HG02973 (cell line): ENCODE measurements at regions not wholly inside any gene's neighbourhood (a gene's known extent, or its start where the extent isn't known, plus 50 kb on each side); places are given as distances from the start of the nearest gene placed in this dataset.
"Not testable (repeated sequence)": the region's sequence is repeated elsewhere in the genome, so short reads cannot be mapped to it uniquely, and the experiment has no call there.

Experiments
- ATAC-seq: cut with Tn5 transposase; IDR thresholded peaks from one replicate; pipeline ENCODE4 v1.9.1; 2021; ENCODE audit warnings: moderate library complexity; ENCODE audit not compliant: unreplicated experiment

- ATAC-seq = no peak
Measured at GRCh38 chr12:105423237-105423636, 92.7 kb downstream of the C12orf75 start.

- ATAC-seq = no peak
Measured at GRCh38 chr12:105423921-105424320, 93.4 kb downstream of the C12orf75 start.

- ATAC-seq = no peak
Measured at GRCh38 chr12:105425254-105426174, 95.0 kb downstream of the C12orf75 start.

GRCh38 chr12:105426766-105427165, 96.3 kb downstream of the C12orf75 start:
- ATAC-seq = no peak

- ATAC-seq = no peak
Measured at GRCh38 chr12:105427883-105428282, 97.4 kb downstream of the C12orf75 start.

- no peak for ATAC-seq
Measured at GRCh38 chr12:105428793-105429395, 98.4 kb downstream of the C12orf75 start.

GRCh38 chr12:105429511-105429910, 99.0 kb downstream of the C12orf75 start:
- no peak for ATAC-seq

GRCh38 chr12:105431537-105432100, 101.1 kb downstream of the C12orf75 start:
- no peak for ATAC-seq

GRCh38 chr12:105433804-105434203, 103.3 kb downstream of the C12orf75 start:
- ATAC-seq = no peak

- ATAC-seq = no peak
Measured at GRCh38 chr12:105436636-105437035, 106.1 kb downstream of the C12orf75 start.

GRCh38 chr12:105440037-105440664, 109.7 kb downstream of the C12orf75 start:
- ATAC-seq = no peak

- ATAC-seq = no peak
Measured at GRCh38 chr12:105443802-105444652, 113.5 kb downstream of the C12orf75 start.

- no peak for ATAC-seq
Measured at GRCh38 chr12:105444653-105445102, 114.2 kb downstream of the C12orf75 start.

GRCh38 chr12:105445249-105445648, 114.8 kb downstream of the C12orf75 start:
- ATAC-seq = no peak

GRCh38 chr12:105445649-105446048, 115.2 kb downstream of the C12orf75 start:
- no peak for ATAC-seq

GRCh38 chr12:105446460-105446859, 116.0 kb downstream of the C12orf75 start:
- ATAC-seq = not testable (repeated sequence)

GRCh38 chr12:105449431-105449830, 118.9 kb downstream of the C12orf75 start:
- ATAC-seq = no peak

GRCh38 chr12:105451211-105451610, 120.7 kb downstream of the C12orf75 start:
- ATAC-seq = no peak

GRCh38 chr12:105451798-105452197, 121.3 kb downstream of the C12orf75 start:
- no peak for ATAC-seq

- ATAC-seq = no peak
Measured at GRCh38 chr12:105453316-105453715, 122.8 kb downstream of the C12orf75 start.
